IMR-90 (cell line): ENCODE measurements at regions not wholly inside any gene's neighbourhood (a gene's known extent, or its start where the extent isn't known, plus 50 kb on each side); places are given as distances from the start of the nearest gene placed in this dataset.

Experiments
- CEBPB ChIP-seq: IDR thresholded peaks from 2 replicates; pipeline ENCODE4 v1.6.1; 2012; ENCODE audit warnings: low read depth, low read length, improper control_type of control experiment
- CHD1 ChIP-seq: IDR thresholded peaks from 2 replicates; pipeline ENCODE4 v1.6.1; 2012; ENCODE audit warnings: low read depth, low read length, improper control_type of control experiment
- CTCF ChIP-seq: conservative IDR thresholded peaks from 2 replicates; pipeline ENCODE4 v1.5.1; 2012; ENCODE audit warnings: mild to moderate bottlenecking, low read depth, low read length, improper control_type of control experiment
- FOS ChIP-seq: fragments of 150-350 bp; IDR thresholded peaks from 2 replicates; pipeline ENCODE4 v1.6.1; 2016; ENCODE audit warnings: low read depth, low read length
- MAFK ChIP-seq: IDR thresholded peaks from 2 replicates; pipeline ENCODE4 v1.6.1; 2012; ENCODE audit warnings: low read depth, low read length, improper control_type of control experiment
- MXI1 ChIP-seq: IDR thresholded peaks from 2 replicates; pipeline ENCODE4 v1.6.1; 2012; ENCODE audit warnings: low read depth, mild to moderate bottlenecking, low read length, moderate library complexity, borderline replicate concordance
- NFE2L2 ChIP-seq: fragments of 150-350 bp; IDR thresholded peaks from 2 replicates; pipeline ENCODE4 v1.6.1; 2016; ENCODE audit warnings: low read depth, mild to moderate bottlenecking, low read length
- POLR2A ChIP-seq: IDR thresholded peaks from 2 replicates; pipeline ENCODE4 v1.6.1; 2012; ENCODE audit warnings: mild to moderate bottlenecking, low read depth, low read length
- RAD21 ChIP-seq: IDR thresholded peaks from 2 replicates; pipeline ENCODE4 v1.6.1; 2012; ENCODE audit warnings: low read length, improper control_type of control experiment
- RFX5 ChIP-seq: IDR thresholded peaks from 2 replicates; pipeline ENCODE4 v1.8.0; 2012; ENCODE audit warnings: low read depth, mild to moderate bottlenecking, low read length, moderate library complexity
- SMC3 ChIP-seq: fragments of 150-350 bp; IDR thresholded peaks from 2 replicates; pipeline ENCODE4 v1.6.1; 2016; ENCODE audit warnings: low read depth, mild to moderate bottlenecking, antibody characterized with exemption, low read length, moderate library complexity

GRCh38 chr17:74053712-74054078, 149.8 kb upstream of the RPL38 start:
- TF ChIP-seq CTCF (no peak), RAD21 (no peak), POLR2A (no peak), CHD1 (no peak), NFE2L2 (no peak), MAFK (no peak), CEBPB (no peak), MXI1 (no peak), FOS (no peak), RFX5 (no peak), SMC3 (no peak)
